CD4-positive, alpha-beta T cell treated with Interleukin-6 at 100 ng/mL for 8 hours (primary cell): ENCODE measurements at regions not wholly inside any gene's neighbourhood (a gene's known extent, or its start where the extent isn't known, plus 50 kb on each side); places are given as distances from the start of the nearest gene placed in this dataset.

Experiments
- DNase-seq: peaks from one replicate; pipeline ENCODE4 v3.0.0-alpha.2; 2020; ENCODE audit warnings: mixed read lengths, low spot score

DNA sequence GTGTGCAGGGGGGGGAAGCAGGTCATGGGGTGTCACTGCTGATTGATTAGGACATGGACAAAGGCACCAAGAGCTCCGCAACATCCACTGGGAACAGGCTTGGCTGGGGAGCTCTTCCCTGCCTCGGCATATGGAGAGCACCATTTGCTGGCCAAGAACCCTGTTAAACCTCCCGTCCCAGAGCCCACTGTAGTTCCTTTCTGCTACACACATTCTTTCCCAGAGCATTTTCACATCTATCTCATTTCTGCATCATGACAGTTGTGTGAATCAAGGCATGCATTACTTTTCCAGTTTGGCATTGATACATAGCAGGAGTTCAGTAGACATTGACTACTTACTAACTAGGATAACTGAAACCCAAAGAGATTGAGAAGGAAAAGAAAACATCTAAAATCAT, 333.4 kb upstream of the B3GAT1 start:
- DNase-seq: no peak

DNA sequence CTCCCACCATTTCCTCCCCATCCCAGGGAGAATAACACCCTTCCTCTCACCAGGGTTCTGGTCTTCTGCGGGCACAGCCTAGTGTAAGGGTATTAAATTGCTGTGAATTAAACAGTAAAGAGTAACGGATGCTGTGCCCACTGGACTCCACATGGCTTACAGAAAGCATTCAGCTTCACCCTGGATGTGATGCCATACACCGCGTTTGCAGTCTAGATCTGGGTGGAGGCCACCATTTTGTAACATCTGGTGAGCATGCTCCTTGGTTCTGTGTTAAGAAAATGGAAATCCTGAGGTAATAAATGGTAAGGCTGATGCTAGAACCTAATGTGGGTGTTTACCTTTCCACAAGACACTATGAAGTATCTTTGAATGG, 331.8 kb upstream of the B3GAT1 start:
- no peak for DNase-seq

DNA sequence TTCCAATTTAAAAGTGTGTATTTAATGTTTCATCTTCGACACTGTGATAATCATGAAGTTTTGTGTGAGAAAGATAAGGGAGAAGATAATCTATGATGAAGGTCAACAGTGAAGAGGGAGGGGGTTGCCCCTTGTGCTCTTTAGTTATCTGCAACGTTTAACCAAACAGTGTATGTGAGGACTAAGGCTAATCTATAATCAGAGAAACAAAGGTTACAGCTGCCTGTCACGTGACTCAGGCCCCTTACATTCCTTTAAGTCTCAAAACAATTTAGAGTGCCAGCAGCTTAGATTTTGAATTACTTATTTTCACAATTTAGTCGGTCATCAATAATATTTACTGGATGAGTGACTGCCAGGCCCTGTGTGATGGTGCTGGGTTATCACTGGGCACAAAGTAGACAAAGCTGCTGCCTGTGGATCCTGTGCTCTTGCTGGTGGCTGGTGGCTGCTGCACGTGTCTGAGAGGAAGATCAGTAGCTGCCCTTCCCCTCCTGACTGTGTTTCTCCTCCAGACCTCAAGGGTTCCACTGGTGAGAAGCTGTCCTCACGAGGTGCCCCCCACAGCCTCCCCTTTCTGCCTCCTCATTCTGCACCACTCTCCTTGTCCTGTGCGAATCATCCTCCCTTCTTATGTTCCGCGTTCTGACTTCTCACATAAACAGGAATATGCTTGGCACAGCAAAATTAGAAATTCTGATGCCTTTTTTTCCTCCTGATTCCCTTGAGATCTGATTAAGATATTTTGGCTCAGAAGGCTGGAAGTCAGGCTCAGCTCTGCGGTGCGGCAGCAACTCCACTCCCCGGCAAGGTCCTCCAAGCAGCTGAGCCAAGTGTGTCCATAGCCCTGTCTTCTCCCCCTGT, 331.1 kb upstream of the B3GAT1 start:
- DNase-seq: no peak

DNA sequence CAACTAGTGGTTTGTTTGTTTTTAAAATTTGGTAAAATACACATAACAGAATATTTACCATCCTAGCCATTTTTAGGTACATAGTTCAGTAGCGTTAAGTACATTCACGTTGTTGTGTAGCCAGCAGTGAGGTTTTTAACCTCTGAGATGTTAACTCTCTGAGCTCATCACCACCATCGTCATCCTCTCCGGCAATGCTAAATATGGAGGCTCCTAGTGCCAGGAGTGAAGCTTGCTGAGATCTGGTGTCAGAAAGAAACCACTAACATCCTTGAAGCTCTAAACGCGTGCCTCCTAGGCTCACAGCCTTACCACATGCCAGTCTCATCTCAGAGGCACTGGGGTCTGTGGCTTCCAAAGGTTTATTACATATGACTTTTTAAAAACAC, 330.2 kb upstream of the B3GAT1 start:
- DNase-seq: no peak

DNA sequence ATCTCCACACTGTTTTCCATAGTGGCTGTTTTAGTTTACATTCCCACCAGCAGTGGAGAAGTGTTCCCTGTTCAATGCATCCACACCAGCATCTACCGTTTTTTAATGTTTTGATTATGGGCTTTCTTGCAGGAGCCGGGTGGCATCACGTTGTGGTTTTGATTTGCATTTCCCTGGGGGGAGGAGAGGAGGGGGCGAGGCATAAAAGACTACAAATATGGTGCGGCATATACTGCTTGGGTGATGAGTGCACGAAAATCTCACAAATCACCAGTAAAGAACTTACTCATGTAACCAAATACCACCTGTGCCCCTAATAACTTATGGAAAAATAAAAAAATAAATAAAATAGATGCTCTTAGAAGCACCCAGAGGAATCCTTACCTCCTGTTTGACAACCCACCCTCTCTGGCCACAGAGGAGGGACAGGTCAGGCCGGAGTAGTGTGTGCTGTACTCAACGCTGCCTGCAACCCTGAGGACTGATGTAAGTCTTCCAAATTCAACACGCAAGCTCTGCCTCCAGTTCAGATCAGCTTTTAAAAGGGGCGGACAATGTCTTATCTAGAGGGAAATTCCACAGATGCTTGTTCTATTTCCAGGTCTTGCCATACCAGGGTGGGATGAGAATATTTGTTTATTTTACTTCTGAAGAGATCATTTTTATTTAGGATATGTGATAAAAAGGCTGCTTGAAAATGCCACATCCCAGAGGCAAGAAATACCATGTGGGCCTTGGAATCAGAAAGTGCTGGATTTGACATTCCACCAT, 329.6 kb upstream of the B3GAT1 start:
- DNase-seq: no peak

DNA sequence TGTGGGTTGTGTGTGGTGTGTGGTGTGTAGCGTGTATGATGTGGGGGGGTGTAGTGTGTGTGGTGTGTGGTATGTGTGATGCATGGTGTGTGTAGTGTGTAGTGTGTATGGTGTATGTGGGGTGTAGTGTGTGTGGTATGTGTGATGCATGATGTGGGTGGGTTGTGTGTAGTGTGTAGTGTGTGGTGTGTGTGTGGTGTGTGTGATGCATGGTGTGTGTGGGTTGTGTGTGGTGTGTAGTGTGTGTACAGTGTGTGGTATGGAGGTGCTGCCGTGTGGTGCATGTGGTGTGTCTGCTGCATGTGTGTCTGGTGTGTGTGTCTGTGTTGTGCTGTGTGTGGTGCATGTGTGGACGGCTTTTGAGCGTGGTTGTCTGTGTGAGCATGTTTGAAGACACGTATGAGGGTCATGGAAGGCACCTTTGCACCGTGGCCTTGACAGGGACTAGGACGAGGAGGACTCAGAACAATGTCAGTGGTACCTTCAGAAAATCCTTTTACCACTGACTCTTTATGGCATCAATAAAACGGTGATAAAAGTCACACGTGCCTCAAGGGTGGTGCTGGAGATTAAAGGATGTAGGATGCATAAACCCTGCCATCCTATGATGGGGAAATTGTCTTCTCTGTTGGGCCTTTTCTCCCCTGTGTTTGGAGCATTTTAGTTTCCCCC, 328.7 kb upstream of the B3GAT1 start:
- DNase-seq: no peak

DNA sequence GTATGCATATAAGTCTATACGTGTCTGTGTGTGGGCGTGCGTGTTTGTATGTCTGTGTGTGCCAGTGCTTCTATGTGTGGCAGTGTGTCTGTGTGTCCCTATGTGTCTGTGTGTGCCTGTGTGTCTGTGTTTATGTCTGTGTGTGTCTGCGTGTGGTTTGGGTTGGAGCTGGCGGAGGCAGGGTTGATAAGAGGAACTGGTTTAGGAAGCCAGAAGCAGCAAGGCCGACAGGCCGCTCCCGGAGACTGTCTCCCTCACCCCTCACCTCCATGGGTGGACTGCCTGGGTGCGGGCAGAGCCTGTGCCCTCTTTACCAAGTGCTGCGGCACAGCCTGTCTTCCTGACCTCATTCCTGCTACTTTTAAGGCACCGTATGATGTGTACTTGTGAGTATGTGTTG, 327.1 kb upstream of the B3GAT1 start:
- DNase-seq: no peak

DNA sequence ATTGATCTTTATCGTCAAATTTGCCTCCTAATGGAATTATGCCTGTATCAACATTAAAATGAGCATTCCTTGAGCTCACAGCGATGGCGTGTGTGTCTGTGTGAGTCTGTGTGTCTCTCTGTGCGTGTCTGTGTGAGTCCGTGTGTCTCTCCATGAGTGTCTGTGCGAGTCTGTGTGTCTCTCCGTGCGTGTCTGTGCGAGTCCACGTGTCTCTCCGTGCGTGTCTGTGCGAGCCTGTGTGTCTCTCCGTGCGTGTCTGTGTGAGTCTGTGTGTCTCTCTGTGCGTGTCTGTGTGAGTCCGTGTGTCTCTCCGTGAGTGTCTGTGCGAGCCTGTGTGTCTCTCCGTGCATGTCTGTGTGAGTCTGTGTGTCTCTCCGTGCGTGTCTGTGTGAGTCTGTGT, 326.5 kb upstream of the B3GAT1 start:
- DNase-seq: no peak

DNA sequence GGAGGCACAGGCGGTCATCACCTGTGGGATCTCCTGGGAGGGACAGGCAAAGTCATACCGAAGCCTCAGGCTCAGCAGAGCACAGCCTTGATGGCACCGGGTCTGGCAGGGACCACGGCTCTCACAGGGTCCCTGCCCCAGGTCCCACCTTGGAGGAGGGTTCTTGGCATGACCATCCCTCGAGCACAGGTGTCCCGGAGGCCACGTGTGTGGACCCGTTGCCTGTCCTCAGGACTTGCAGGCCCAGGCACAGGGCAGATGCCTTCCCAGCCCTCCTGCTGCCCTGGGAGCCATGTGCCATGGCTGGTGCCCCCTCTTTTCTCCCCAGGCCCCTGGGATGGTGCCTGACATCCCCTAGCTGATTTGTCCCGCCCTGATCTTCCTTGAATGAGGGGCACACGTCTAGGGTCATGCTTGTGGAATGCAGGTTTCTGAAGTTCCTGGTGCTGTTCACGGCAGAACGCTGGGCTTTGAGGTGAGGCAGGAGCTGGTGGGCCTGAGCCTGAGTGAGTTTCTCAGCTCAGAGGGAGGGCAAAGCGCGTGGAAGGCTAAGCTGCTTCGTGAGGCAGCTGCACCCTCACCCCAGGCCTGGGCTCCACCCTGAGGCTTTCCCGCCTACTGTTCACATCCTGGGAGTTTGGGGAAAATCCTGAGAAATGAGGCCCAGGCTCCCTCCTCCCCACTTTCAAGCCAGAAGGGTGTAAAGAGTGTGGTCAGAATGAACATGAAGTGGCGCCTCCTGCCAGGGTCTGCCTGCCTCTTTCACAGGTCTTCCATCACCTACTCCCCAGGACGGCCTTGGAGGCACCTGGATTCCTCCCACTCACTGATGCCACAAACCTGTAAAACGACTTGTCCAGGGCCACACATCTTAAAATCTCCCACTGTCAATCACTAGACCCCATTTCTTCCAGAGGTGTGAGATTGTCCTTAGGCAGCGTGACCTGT, 325.8 kb upstream of the B3GAT1 start:
- no peak for DNase-seq

DNA sequence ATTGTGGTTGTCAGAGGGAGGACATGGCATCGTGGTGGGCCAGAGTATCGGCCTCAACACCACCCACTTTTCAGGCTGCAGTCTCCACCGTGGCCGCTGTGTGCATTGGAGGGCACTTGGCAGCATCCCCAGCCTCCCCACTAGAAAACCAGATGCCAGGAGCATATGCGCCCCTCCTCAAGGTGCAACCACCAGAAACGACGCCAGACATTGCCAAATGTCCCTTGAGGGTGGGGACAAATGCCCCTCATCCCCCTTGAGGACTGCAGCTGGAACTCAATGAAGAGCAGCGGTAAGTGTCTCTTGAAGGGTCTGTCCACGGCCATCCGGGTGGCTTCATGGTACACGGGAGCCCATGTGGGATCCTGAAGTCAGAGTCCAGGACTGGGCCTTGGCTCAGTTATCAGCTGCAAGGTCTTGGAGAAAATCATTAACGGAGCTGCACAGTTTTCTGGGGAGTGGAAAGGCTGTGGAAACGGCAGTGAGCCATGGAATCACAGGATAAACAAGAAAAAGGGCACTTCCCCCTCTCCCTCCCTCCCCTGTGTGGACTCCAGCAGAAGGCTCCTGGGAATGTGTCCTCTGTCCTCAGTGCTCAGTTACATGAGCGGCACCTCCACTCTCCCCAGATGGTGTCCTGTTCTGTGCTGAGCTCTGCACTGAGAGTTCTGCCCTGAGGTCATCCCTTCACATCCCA, 324.4 kb upstream of the B3GAT1 start:
- DNase-seq: no peak

DNA sequence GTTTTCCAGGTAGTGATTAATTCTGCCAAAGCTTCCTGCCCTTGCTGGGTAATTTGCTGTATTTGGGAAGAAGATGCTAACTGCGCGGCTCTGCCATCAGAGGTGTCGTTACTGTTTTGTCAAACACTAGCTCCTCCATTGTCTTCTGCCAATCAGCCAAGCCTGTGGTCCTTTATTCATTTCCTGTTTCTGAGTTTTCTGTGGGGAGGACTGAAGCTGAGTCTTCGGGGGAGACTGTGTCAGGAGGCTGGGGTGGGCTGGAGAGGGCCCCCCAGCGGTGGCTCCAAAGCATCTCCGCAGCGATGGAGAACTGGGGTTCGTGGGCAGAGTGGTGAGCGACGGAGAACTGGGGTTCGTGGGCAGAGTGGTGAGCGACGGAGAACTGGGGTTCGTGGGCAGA, 322.9 kb upstream of the B3GAT1 start:
- DNase-seq: no peak

DNA sequence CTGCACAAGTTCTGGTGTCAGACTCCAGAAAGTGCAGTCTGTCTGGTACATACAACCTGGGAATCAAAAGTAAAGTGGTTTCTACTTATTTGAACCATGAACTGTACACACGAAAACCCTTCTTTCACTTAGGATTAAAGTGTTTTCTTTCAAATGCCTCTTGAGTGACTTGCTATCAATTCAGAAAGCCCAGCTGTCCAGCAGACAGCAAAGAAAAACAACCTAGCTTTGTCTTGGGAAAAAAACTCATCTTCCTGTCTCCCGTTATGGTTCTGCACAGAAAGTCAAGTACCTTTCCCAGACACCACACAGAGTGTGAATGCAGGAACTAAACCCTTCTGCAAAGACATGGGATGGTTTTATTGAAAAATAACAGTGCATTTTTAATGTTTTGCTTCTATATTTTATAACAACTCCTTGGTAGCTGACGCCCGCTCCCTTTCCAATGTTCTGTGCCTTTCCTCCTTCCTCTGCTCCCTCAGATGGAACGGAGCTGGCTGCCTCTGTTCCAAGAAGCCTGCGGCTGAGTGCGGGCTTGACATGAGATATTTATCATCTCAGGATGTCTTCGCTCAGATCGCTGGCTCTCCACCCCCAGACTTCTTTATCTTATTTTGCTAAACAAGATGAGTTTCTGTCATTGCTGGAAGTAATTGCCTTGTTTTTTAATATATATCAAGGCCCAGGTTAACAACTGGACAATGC, 322.3 kb upstream of the B3GAT1 start:
- DNase-seq: no peak

DNA sequence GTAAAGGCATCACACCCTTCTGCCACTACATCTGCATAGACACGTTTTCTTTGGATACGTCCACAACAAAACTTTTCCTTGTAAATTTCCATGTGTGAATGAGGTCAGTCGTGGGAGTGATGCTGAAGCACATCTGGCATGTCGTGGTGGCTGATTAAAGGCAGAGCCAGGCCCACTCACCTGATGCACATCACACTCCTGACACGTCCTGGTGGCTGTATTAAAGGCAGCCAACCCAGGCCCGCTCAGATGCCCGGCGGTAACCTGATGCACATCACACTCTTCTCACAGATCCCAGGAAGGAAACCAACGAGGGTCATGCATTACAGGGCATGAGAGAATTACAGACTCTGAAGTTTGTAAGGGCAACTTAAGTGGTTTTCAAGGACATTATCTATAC, 321.6 kb upstream of the B3GAT1 start:
- no peak for DNase-seq

DNA sequence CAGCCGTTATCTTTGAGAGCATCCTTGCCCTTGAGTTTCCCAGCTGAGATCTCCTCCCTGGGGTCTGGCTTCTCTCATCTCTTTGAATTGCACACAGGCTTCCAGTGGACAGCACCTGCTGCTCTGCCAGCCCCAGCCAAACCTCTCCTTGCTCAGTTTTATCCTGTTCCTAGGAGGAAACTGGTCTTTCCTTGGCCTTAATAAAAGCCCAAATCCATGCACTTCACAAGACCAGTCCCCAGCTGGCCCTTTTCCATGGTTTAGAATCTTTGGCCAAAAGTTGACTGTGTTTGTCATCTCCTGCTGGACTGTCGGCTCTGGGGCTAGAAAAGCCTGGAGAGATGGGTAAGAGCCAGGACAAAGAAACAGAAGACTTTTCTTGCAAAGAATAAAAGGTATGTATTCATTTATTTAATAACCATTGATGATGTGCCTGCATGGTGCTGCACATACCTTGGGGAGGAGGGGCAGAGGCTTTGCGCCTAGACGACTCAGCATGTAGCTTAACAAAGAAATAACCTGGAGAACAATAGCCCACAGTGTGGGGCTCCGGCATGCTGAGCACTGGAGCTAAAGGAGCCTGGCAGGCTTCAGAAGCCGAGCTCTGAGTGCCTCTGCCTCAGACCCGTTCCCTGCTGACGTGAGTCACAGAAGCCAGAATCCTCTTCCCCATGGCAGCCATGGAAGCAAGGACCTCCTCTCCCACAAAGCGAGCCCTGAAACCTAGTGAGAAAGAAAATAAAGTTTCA, 319.3 kb upstream of the B3GAT1 start:
- no peak for DNase-seq

DNA sequence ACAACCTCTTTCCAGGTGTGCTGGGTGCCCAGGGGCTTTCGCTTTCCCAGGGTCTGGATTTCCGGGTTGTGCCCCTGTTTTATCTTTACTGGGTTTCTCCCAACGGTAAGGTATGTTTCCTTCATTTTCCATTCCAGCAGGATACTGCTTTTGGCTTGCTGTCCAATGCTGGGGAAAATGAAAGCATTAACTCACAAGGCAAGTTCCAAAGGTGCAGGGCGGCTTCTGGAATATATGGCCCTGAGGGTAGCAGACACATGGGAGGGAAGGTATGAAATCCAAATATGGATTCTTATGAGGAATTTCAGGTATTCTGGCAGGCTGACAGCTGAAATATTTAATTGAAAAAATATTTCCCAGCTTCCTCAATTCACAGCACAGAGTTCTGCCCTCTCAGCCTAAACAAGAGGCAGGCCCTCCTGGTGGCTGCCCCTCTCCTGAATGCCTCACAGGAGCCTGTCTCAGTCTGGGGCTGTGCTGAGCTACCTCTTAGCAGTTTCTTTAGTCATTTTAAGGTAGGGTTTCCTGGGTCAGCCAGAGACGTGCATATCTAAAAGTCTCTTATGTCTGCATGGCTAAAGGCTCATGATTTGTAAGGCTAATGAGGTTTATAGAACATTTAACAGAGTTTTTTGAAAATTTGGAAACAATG, 318.6 kb upstream of the B3GAT1 start:
- no peak for DNase-seq

DNA sequence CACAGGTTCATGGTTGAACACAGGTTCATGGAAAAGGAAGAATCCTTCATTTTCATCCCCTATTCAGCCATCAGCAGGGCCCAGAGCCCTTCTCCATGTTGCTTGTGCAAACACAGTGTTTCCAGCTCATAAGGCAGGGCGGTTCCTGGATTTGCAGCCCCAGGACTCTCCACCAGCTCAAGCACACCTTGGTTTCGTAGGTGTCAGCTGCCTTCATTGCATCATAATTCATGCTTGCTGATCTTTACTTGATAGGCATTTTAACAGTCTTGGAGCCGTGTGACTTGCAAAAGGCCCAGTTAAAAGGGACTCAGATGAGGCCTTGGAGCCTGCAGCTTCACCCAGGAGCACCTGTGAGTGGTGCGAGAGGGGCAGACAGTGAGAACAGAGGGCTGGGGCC, 318.1 kb upstream of the B3GAT1 start:
- DNase-seq: no peak

DNA sequence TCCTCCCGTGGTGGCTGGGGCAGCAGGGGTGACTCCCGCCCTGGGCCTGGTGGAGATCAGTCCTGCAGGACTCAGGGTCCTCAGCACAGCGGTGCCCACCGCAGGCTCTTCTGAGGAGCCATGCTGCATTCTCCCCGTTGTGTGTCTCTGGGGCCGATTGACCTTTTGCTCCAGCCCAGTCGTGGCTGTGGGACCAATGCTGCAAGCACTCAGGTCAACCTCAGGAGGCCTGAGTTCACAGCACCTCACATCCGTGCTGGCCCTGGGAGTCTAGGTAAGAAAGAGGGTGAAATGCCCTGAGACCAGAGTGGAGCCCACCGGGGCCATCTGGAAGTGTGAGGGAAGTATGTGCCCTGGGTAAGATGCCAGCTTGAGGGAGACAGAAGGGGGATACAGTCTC, 316.1 kb upstream of the B3GAT1 start:
- DNase-seq: no peak

DNA sequence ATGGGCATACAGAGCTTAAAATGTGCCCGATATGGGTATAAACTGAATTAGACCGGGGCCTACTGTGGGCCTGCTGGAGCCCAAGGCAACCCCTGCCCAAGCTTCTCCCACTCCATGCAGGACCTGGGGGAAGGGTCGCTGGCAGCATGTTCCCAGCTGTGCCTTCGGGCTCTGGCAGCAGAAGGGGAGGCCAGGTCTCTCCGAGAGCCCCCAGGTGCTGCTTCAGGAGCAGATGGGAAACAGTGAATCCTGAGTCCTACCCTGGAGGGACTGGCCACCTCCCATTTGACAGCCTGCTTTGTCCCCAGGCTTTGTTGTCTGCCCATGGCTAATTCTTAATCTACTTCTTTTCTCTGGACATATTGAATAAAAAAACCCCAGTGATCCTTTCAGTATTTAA, 315.6 kb upstream of the B3GAT1 start:
- no peak for DNase-seq

DNA sequence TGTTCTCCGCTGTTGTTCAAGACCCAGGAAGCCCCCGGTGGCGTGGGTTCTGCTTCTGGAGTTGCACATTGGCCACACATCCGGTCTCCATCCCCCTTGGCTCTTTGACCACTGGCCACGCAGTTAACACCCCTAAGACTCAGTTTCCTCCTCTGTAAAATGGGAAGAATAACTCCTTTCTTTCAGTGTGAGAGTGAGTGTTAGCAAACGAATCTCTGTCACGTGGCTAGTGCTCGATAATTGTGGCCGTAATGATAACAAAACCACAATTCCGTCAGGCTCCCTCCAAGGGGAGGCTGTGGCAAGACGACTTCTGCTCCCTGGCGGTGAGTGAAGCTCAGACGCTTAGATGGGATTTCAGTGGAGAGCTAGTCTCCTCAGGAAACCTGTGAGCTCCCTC, 315.2 kb upstream of the B3GAT1 start:
- no peak for DNase-seq
